Stimulated activated CD8-positive, alpha-beta memory T cell treated with anti-CD3 and anti-CD28 coated beads, Interleukin-12 subunit alpha, Interleukin-12 subunit beta, amount 100 ng/mL, for 1 hour (primary cell): ENCODE measurements at regions not wholly inside any gene's neighbourhood (a gene's known extent, or its start where the extent isn't known, plus 50 kb on each side); places are given as distances from the start of the nearest gene placed in this dataset.

Experiments used
- DNase-seq: peaks from one replicate; pipeline ENCODE4 v3.0.0-alpha.2; 2020; ENCODE audit warnings: low read depth

GRCh38 chr5:125508225-125508624 lies 761.8 kb upstream of the ZNF608 start:
- no peak for DNase-seq

GRCh38 chr5:125510651-125511050 lies 764.2 kb upstream of the ZNF608 start:
- no peak for DNase-seq

- DNase-seq: no peak
These were observed 771.6 kb upstream of the ZNF608 start for GRCh38 chr5:125517973-125518550.

DNA sequence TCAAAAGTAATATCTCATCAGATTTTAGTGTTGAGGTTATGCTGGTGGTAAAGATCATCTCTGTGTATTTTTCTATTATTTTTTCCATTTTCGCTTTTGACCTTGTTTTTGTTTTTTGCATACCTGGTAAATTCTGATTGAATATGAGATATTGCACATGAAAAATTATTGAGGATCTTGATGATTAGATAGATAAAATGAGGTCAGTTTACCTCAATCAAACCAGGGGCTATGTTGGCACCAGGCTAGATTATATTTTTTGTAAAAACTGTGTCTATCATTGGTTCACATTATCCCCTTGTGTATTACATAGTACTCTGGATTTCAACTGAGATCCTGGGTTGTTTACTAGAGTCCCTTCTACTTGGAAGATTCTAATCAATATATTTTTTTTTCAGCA lies 774.9 kb upstream of the ZNF608 start:
- DNase-seq: no peak

DNA sequence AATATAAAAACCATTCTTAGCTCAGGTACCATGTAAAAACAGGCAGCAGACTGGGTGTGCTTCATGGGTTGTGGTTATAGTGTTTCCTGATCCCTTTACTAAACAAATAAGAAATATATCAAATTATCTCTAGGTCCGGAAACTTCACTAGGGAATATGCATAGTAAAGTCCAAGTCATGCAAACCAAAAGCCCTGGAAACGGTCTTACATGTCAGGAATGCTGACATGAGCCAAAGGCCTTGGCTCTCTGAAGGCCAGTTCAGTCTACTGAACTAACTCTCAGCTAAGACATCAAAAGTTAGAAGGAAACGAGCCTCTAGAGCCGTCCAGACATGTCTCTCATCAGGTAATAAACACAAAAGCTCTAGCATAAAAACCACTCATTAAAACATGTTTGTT lies 778.9 kb upstream of the ZNF608 start:
- no peak for DNase-seq

DNA sequence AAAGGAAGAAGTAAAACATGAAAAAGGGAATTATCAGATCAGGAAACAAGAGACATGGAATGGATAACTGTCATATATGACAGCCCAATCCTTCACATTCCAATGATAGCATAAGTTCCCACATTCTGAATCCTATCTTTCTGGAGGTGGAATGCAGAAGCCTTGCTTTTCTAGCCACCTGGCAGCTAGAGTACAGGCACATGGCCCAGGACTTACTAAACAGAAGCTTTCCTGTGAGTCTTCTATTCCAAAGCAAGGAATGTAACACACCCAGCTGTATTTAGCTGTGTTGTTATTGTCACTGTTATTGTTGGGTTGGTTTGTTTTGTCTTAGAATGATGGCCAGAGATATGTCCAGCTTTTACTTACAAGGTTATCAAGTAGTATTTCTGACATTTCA lies 780.5 kb upstream of the ZNF608 start:
- no peak for DNase-seq

GRCh38 chr5:125528881-125529280 lies 782.4 kb upstream of the ZNF608 start:
- no peak for DNase-seq

DNA sequence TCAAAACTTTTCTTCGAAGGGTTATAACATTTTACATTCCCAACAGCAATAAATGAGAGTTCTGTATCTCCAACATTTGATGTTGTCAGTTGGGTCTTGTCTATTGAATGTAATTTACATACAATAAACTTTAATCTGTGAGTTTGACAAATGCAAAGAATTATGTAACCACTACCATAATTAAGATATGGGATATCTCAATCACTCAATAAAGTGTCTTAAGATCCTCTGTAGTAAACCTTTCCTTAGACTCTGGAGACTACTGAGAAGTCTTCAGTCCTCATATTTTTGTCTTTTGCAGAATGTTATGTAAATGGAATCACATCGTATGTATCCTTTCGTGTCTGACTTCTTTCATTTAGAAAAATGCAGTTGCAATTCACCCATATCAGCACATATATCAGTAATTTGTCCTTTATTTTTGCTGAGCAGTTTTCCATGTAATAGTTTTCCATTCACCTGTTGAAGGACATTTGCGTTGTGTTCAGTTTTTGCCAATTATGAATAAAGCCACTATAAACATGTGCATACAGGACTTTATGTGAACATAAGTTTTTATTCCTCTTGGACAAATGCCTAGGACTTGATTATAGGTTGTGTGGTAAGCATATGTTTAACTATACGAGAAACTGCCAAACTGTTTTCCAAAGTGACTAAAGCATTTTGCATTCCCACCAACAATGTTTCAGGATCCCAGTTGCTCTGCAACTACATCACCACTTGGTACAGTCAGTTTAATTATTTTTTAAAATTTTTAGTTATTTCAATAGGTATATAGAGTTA lies 784.6 kb upstream of the ZNF608 start:
- no peak for DNase-seq

- DNase-seq: no peak
These were observed 789.7 kb upstream of the ZNF608 start for GRCh38 chr5:125536095-125536494.

GRCh38 chr5:125536582-125536981 lies 790.1 kb upstream of the ZNF608 start:
- no peak for DNase-seq

DNA sequence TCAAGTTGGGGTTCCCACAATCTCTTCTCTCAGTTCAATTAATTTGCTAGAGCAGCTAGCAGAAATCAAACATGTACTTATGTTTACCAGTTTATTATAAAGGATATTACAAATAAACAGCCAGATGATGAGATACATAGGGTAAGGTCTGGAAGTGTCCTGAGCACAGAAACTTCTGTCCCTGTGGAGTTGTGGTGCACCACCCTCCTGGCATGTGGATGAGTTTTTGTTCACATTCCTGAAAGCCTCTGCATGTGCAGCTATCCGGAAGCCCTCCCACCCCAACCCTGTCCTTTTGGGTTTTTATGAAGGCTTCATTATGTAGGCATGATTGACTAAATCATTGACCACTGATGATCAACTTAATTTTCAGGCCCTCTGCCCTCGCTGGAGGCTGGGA lies 791.2 kb upstream of the ZNF608 start:
- DNase-seq: no peak

DNA sequence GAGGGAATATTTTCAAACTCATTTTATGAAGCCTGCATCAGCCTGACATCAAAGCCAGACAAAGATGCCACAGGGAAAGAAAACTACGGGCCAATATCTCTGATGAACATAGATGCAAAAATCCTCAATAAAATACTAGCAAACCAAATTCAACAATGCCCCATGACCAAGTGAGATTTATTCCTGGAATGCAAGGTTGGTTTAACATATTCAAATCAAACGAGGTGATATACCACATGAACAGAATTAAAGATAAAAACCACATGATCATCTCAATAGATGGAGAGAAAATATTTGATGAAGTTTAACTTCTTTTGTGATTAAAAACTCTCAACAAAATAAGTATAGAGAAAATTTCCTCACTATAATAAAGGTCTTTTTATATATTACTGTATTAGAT lies 792.0 kb upstream of the ZNF608 start:
- DNase-seq: no peak

DNA sequence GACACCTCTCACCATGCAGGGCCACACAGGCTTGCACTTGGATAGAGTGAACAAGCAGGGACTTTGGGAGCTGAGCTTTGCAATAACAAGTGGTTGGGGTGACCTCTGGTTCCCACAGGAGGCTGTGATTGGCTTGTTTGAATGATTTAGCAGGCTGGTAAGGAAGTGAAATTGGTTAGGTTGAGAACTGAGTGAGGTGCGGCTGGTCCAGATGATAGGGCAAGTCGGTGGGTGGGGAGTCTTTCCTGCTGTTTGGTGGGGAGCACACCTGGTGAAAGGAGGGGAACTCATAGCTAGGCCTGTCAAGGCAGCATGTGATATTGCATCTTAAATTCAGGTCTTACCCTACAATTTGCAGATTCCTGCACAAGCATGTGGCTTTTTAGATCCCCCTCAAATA lies 794.6 kb upstream of the ZNF608 start:
- no peak for DNase-seq

GRCh38 chr5:125549322-125549911 lies 803.0 kb upstream of the ZNF608 start:
- no peak for DNase-seq

DNA sequence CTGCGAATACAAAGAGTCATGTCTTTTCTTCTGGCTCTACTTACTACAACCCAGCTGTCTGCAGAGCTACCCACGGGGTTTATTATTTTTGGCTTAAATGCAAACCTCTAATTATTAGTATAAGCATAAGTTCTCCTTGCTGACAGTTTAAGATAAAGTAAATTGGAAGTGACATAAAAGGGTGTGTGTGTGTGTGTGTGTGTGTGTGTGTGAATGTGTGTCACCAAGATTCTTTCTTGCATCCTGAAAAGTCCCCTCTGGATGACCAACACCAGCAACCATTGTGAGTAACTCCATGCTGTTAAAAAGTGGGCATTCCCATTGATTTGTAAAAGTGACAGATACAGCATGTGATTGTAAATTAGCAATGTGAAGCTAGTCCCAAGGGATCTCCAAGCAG lies 803.8 kb upstream of the ZNF608 start:
- DNase-seq: no peak

DNA sequence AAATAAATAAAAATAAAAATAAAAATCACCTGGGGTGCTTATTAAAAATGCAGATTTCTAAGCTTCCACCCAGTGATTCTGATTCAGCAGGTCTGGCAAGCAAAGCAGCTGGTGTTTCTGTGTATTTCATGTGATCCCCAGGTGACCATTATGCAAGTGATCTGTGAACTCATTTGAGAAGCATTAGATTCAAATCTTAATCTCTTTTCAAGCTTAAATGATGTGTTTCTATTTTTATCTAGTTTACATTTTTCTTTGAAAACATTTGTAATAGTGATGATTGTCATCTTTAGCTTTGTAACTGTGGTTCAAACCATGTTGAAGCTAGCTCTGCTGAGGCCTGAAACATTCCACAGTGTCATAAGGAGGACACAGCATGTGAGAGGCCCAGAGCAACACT lies 804.8 kb upstream of the ZNF608 start:
- no peak for DNase-seq

DNA sequence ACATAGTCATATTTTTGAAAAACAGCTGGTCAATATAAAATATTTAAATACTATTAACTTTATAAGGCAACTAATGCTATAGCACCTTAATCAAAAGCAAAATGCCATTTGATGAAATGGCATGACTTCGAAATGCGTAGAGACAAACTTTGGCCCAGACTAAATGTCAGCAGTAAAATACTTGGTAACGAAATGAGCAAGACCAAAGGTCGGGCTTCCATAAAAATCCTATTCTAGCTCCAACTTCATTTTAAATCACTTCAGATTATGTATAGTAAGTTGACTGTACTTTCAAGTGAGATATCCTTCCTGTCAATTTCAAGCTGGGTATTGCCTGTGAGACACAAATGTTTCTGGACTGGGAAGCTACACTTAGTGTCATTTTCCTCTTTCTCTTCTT lies 805.4 kb upstream of the ZNF608 start:
- DNase-seq: no peak

- no peak for DNase-seq
These were observed 806.0 kb upstream of the ZNF608 start for GRCh38 chr5:125552486-125552885.

DNA sequence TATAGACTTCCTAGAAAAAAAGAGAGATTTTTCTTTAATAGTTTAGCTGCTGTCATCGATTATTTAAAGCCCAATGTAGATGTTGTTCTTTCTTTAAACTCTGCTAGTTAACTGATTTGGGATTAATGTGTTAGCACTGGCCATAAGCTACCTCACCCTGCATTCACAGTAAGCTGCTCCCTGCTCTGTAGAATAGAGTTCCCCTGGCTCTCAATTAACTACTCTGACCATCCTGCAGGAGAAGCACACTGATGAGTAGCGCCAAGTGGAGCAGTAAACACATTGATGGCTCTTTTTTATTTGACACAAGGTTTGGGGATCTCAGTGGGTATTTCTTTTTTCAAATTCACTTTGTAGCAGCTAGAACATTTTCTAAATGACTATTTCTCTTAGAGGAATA lies 807.9 kb upstream of the ZNF608 start:
- DNase-seq: no peak

DNA sequence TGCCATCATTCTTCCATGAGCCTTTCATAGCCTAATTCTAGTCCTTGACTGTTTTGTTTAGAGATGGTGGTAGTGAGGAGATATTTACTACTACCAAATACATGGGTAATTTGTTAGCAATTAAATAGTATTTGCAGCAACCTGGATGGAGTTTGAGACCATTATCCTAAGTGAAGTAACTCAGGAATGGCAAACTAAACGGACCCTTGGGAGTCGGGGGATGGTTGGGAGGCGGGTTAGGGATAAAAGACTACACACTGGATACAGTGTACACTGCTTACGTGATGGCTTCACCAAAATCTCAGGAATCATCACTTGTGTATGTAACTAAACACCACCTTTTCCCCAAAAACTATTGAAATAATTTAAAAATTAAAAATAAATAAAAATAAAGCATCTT lies 809.2 kb upstream of the ZNF608 start:
- no peak for DNase-seq

GRCh38 chr5:125558016-125558415 lies 811.6 kb upstream of the ZNF608 start:
- no peak for DNase-seq

DNA sequence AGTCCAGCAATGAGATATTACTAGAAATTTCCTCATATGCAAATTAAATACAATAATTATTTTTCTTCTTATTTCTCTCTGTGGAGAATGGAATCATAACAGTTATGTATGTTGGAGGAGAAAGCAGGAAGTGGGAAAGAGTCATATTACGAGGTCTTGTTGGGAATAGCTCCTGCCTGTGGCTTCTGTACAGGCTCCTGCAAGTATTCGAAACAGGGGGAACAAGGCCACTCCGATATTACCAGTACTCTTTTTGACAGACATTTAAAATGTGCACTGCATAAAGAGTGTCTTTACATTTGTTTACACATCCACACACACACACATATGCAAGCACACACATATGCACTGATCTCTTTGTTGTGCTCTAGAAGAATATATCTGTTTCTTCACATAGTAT lies 812.0 kb upstream of the ZNF608 start:
- DNase-seq: no peak

DNA sequence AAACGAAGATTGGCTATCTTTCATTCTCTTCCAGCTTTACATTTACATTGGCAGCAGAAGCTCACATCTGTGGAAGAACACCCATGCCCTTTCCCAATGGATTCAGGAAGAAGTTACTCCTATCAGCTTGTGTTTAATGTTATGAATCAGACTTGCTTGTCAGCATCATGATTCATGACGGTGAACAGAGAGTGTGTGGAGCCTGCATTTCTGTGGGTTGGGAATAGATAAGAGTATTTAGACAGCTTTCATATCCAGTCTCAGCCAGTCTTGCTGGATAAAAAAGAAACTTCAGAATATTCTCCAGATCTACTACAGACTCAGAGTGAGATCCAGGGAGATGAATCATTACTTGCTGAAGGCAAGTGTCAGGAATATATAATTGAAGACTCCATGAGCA lies 812.9 kb upstream of the ZNF608 start:
- no peak for DNase-seq
